Neuronal stem cell (in vitro differentiated cells): ENCODE measurements at regions not wholly inside any gene's neighbourhood (a gene's known extent, or its start where the extent isn't known, plus 50 kb on each side); places are given as distances from the start of the nearest gene placed in this dataset.

Experiments used
- DNase-seq: peaks from one replicate; pipeline ENCODE4 v3.0.0-alpha.2; 2013; ENCODE audit warnings: low spot score
- H2AFZ ChIP-seq: one replicate; pipeline ENCODE4 v1.6.1; 2013; ENCODE audit warnings: mild to moderate bottlenecking, low read length, inconsistent platforms
- H2AK5ac ChIP-seq: 2 replicates; pipeline ENCODE4 v1.6.1; 2013; ENCODE audit warnings: low read depth, mild to moderate bottlenecking, inconsistent platforms, low read length, moderate library complexity, mixed read lengths
- H2BK120ac ChIP-seq: 2 replicates; pipeline ENCODE4 v1.6.1; 2013; ENCODE audit warnings: low read depth, mild to moderate bottlenecking, inconsistent platforms, low read length, moderate library complexity, mixed read lengths
- H2BK12ac ChIP-seq: one replicate; pipeline ENCODE4 v1.6.1; 2013; ENCODE audit warnings: low read length, inconsistent platforms
- H2BK15ac ChIP-seq: 2 replicates; pipeline ENCODE4 v1.6.1; 2013; ENCODE audit warnings: mild to moderate bottlenecking, low read length, inconsistent platforms, mixed read lengths
- H2BK5ac ChIP-seq: one replicate; pipeline ENCODE4 v1.6.1; 2013; ENCODE audit warnings: inconsistent platforms, mild to moderate bottlenecking, low read length, moderate library complexity
- H3K14ac ChIP-seq: one replicate; pipeline ENCODE4 v1.6.1; 2013; ENCODE audit warnings: low read length, inconsistent platforms
- H3K18ac ChIP-seq: 2 replicates; pipeline ENCODE4 v1.6.1; 2013; ENCODE audit warnings: low read length, inconsistent platforms
- H3K23ac ChIP-seq: 2 replicates; pipeline ENCODE4 v1.6.1; 2013; ENCODE audit warnings: low read depth, mild to moderate bottlenecking, mixed read lengths, low read length, inconsistent platforms; ENCODE audit not compliant: poor library complexity
- H3K27ac ChIP-seq: replicated peaks from 3 replicates; pipeline ENCODE4 v1.5.1; 2013; ENCODE audit warnings: low read length, inconsistent platforms
- H3K27me3 ChIP-seq, 3 experiments: 2 replicates each; pipeline ENCODE4 v1.6.1; 2013; ENCODE audit warnings: low read length in 3 of 3, mild to moderate bottlenecking in 2 of 3, inconsistent platforms in 1 of 3, low read depth in 1 of 3, mixed read lengths in 1 of 3, moderate library complexity in 1 of 3; ENCODE audit not compliant: control insufficient read depth in 3 of 3, insufficient read depth in 3 of 3
- H3K36me3 ChIP-seq, 2 donors: replicated peaks in 1 of 2; 2 replicates each; pipeline ENCODE4 v1.6.1; 2013; ENCODE audit warnings: low read length in 2 of 2; ENCODE audit not compliant: control insufficient read depth in 2 of 2, insufficient read depth in 2 of 2
- H3K4ac ChIP-seq: 2 replicates; pipeline ENCODE4 v1.6.1; 2013; ENCODE audit warnings: inconsistent platforms, mild to moderate bottlenecking, low read length, moderate library complexity
- H3K4me1 ChIP-seq, 2 donors: 1 replicate in 1 of 2; 2 replicates in 1 of 2; pipeline ENCODE4 v1.6.1; 2013; ENCODE audit warnings: low read length in 2 of 2, low read depth in 1 of 2; ENCODE audit not compliant: control insufficient read depth in 2 of 2, insufficient read depth in 1 of 2
- H3K4me2 ChIP-seq: one replicate; pipeline ENCODE4 v1.6.1; 2013; ENCODE audit warnings: mild to moderate bottlenecking, low read length, inconsistent platforms; ENCODE audit not compliant: insufficient read depth, poor library complexity, severe bottlenecking
- H3K4me3 ChIP-seq, 2 donors: 2 replicates each; pipeline ENCODE4 v1.5.1; 2013; ENCODE audit warnings: low read length in 2 of 2, mild to moderate bottlenecking in 2 of 2, inconsistent platforms in 1 of 2, moderate library complexity in 1 of 2
- H3K79me1 ChIP-seq: one replicate; pipeline ENCODE4 v1.6.1; 2013; ENCODE audit warnings: low read depth, mild to moderate bottlenecking, inconsistent platforms, low read length, moderate library complexity
- H3K9ac ChIP-seq: one replicate; pipeline ENCODE4 v1.6.1; 2013; ENCODE audit warnings: mild to moderate bottlenecking, low read depth, low read length, inconsistent platforms; ENCODE audit not compliant: poor library complexity
- H3K9me3 ChIP-seq, 2 donors: replicated peaks in 1 of 2; 2 replicates each; pipeline versions ENCODE3 to v1.6.1; 2013; ENCODE audit warnings: low read length in 2 of 2, mild to moderate bottlenecking in 2 of 2, inconsistent platforms in 1 of 2, low read depth in 1 of 2, mixed read lengths in 1 of 2, moderate library complexity in 1 of 2; ENCODE audit not compliant: control insufficient read depth in 2 of 2, insufficient read depth in 1 of 2
- H4K8ac ChIP-seq: one replicate; pipeline ENCODE4 v1.6.1; 2013; ENCODE audit warnings: low read depth, mild to moderate bottlenecking, inconsistent platforms, low read length, moderate library complexity
- H4K91ac ChIP-seq: one replicate; pipeline ENCODE4 v1.6.1; 2013; ENCODE audit warnings: low read length, low read depth, mild to moderate bottlenecking, inconsistent platforms; ENCODE audit not compliant: poor library complexity
- WGBS, 2 donors: extraction: QIAGEN DNeasy Blood & Tissue Kit; methylation state at CpG; one replicate each; pipeline ENCODE4 v1.1.7; 2013; ENCODE audit warnings: missing lambda C conversion rate in 2 of 2, mixed read lengths in 1 of 2; ENCODE audit not compliant: insufficient read length in 2 of 2, insufficient replicate concordance in 1 of 2; ENCODE audit errors: extremely low coverage in 2 of 2; 5-methylcytosine and 5-hydroxymethylcytosine counted together

- no peak overlapping the region for H3K9ac ChIP-seq
These were observed 571.2 kb downstream of the LIG4 start for GRCh38 chr13:107644136-107644535.

DNA sequence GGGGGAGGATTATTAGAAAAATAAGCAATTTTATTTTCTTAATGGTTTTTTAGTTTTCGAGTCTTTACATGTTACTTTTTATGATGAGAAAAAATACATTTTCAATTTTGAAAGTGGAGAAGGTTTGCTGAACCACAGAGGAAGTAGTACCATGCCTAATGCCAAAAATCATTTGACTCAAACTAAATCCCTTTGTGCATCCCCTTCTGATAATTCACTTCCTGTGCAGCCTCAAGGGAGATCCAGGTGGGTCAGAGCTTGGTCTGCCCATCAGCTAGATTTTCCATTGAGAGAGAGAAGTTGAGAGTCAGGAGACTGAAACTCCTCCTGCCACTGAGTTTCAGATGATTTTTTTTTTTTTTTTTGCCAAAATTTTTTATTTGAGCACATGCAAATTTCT, 571.7 kb downstream of the LIG4 start:
- H4K91ac ChIP-seq: no peak overlapping the region
- H3K4me3 ChIP-seq: no peak overlapping the region
- no peaks in the 10 kb centered on the region for H3K36me3 ChIP-seq
- H3K23ac ChIP-seq: no peak overlapping the region
- H3K18ac ChIP-seq: no peak overlapping the region
- no peak overlapping the region for H2BK5ac ChIP-seq
- H2BK15ac ChIP-seq: no peak overlapping the region
- no peak overlapping the region for H2BK120ac ChIP-seq
- no peak overlapping the region for H3K9ac ChIP-seq
- no peak overlapping the region for H2AK5ac ChIP-seq
- no peaks in the 10 kb centered on the region for H3K9me3 ChIP-seq
- no peak overlapping the region for H4K8ac ChIP-seq
- DNase-seq: no peak
- H3K79me1 ChIP-seq: no peaks in the 10 kb centered on the region
- H2BK12ac ChIP-seq: no peak overlapping the region
- no CpG with 5 or more reads among the region's 1 CpG for WGBS, 2 donors
- no peak overlapping the region for H3K4me2 ChIP-seq
- no peak overlapping the region for H3K14ac ChIP-seq
- H3K27me3 ChIP-seq: no peaks in the 10 kb centered on the region
- H2AFZ ChIP-seq: no peak overlapping the region
- no peaks in the 10 kb centered on the region for H3K4me1 ChIP-seq
- H3K27ac ChIP-seq: no peak overlapping the region
- H3K4ac ChIP-seq: no peak overlapping the region

More at GRCh38 chr13:107644136-107644535, 571.2 kb downstream of the LIG4 start:
- Histone ChIP-seq H2BK12ac (no peak overlapping the region), H2BK15ac (no peak overlapping the region), H3K36me3 (no peaks in the 10 kb centered on the region), H2AFZ (no peak overlapping the region), H3K23ac (no peak overlapping the region), H4K91ac (no peak overlapping the region), H3K4me1 (no peaks in the 10 kb centered on the region), H2BK120ac (no peak overlapping the region), H2BK5ac (no peak overlapping the region), H3K4me3 (no peak overlapping the region), H3K9me3 (no peaks in the 10 kb centered on the region), H3K18ac (no peak overlapping the region), H3K4ac (no peak overlapping the region), H2AK5ac (no peak overlapping the region), H3K4me2 (no peak overlapping the region), H3K79me1 (no peaks in the 10 kb centered on the region), H4K8ac (no peak overlapping the region), H3K14ac (no peak overlapping the region), H3K27ac (no peak overlapping the region), H3K27me3 (no peaks in the 10 kb centered on the region)
- WGBS, 2 donors: no CpG with 5 or more reads among the region's 4 CpGs
- no peak for DNase-seq

GRCh38 chr13:107642831-107643230, 572.5 kb downstream of the LIG4 start:
- no peaks in the 10 kb centered on the region for H3K9me3 ChIP-seq
- DNase-seq: no peak
- WGBS, 2 donors: no CpG with 5 or more reads among the region's 5 CpGs
- H3K79me1 ChIP-seq: no peaks in the 10 kb centered on the region
- H4K8ac ChIP-seq: no peak overlapping the region
- H2BK120ac ChIP-seq: no peak overlapping the region
- no peaks in the 10 kb centered on the region for H3K4me1 ChIP-seq
- no peak overlapping the region for H3K4ac ChIP-seq
- H3K18ac ChIP-seq: no peak overlapping the region
- no peak overlapping the region for H4K91ac ChIP-seq
- no peak overlapping the region for H3K23ac ChIP-seq
- no peaks in the 10 kb centered on the region for H3K36me3 ChIP-seq
- no peak overlapping the region for H3K4me3 ChIP-seq
- H2AFZ ChIP-seq: no peak overlapping the region
- no peak overlapping the region for H3K14ac ChIP-seq
- H2AK5ac ChIP-seq: no peak overlapping the region
- H3K27me3 ChIP-seq: no peaks in the 10 kb centered on the region
- H3K9ac ChIP-seq: no peak overlapping the region
- no peak overlapping the region for H2BK15ac ChIP-seq
- H2BK5ac ChIP-seq: no peak overlapping the region
- no peak overlapping the region for H3K27ac ChIP-seq
- no peak overlapping the region for H3K4me2 ChIP-seq
- no peak overlapping the region for H2BK12ac ChIP-seq

GRCh38 chr13:107641574-107641973, 573.8 kb downstream of the LIG4 start:
- Histone ChIP-seq H3K4ac (no peak overlapping the region), H3K27ac (no peak overlapping the region), H4K91ac (no peak overlapping the region), H3K27me3 (no peaks in the 10 kb centered on the region), H2BK15ac (no peak overlapping the region), H3K36me3 (no peaks in the 10 kb centered on the region), H2BK120ac (no peak overlapping the region), H4K8ac (no peak overlapping the region), H3K4me2 (no peak overlapping the region), H2AK5ac (no peak overlapping the region), H3K9me3 (no peaks in the 10 kb centered on the region), H3K18ac (no peak overlapping the region), H2AFZ (no peak overlapping the region), H3K14ac (no peak overlapping the region), H3K9ac (no peak overlapping the region), H3K23ac (no peak overlapping the region), H3K4me3 (no peak overlapping the region), H3K4me1 (no peaks in the 10 kb centered on the region), H3K79me1 (no peaks in the 10 kb centered on the region), H2BK12ac (no peak overlapping the region), H2BK5ac (no peak overlapping the region)
- no peak for DNase-seq
- no CpG with 5 or more reads among the region's 5 CpGs for WGBS, 2 donors
